PC-9 (cell line): ENCODE measurements at regions not wholly inside any gene's neighbourhood (a gene's known extent, or its start where the extent isn't known, plus 50 kb on each side); places are given as distances from the start of the nearest gene placed in this dataset.

ENCODE experiments used
- EZH2 ChIP-seq: fragments of 200-600 bp; sonication (generic); IDR thresholded peaks from 2 replicates; pipeline ENCODE4 v1.8.0; 2017; ENCODE audit warnings: antibody characterized with exemption, low read depth
- TF ChIP-seq, protein P1 (sequence below): fragments of 200-600 bp; sonication (generic); conservative IDR thresholded peaks from 2 replicates; pipeline ENCODE4 v1.6.1; 2017; ENCODE audit warnings: mixed run types, antibody characterized with exemption, mild to moderate bottlenecking, moderate library complexity

DNA sequence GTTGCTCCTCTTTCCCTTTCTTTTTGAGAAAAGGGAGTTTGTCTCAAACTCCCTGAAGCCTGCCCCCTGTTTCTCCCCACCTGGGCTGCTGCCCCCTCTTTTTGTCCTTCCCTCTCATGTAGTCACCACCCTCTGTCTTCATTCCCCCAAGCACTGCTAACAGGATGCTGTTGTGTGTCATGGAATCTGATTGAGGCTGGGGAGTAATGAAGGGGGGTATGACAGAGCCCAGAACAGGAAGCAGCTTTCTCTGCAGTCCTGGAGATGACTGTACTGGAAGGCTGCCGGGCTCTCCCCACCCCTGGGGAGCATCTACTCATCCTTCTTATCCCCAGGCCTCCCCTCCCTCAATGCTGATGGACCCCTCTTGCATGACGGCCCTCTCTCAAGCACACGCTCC lies 181.6 kb downstream of the ABHD5 start:
- TF ChIP-seq, protein P1, sequence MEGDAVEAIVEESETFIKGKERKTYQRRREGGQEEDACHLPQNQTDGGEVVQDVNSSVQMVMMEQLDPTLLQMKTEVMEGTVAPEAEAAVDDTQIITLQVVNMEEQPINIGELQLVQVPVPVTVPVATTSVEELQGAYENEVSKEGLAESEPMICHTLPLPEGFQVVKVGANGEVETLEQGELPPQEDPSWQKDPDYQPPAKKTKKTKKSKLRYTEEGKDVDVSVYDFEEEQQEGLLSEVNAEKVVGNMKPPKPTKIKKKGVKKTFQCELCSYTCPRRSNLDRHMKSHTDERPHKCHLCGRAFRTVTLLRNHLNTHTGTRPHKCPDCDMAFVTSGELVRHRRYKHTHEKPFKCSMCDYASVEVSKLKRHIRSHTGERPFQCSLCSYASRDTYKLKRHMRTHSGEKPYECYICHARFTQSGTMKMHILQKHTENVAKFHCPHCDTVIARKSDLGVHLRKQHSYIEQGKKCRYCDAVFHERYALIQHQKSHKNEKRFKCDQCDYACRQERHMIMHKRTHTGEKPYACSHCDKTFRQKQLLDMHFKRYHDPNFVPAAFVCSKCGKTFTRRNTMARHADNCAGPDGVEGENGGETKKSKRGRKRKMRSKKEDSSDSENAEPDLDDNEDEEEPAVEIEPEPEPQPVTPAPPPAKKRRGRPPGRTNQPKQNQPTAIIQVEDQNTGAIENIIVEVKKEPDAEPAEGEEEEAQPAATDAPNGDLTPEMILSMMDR = no peak
- TF ChIP-seq EZH2 = no peak
